ENCODE measurements at regions not wholly inside any gene's neighbourhood (a gene's known extent, or its start where the extent isn't known, plus 50 kb on each side); places are given as distances from the start of the nearest gene placed in this dataset.
A peak's percentile ranks its signal among the peaks of the same experiment; 100 is the strongest.

DNA sequence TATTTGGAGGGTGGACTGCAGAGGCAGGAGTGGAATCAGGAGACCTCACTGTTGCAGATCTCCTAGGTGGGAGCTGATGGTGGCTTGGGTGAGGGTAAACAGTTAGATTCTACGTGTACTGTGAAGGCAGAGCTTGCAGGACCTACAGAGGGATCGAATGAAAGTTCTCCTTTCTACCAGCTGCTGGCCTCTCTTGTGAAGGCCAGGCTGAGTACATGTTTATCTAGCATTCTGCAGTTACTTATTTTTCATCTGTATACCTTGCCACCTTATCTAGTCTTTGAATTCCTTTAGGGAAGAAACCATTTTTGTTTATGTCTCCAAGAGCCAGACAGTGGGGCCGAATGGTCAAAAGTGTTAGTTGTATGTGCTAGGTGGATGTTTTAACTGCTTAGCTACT is 57.6 kb downstream of the PTTG1 start:
- DNase-seq (no peak), ATAC-seq (no peak)
- TF ChIP-seq, protein P1, sequence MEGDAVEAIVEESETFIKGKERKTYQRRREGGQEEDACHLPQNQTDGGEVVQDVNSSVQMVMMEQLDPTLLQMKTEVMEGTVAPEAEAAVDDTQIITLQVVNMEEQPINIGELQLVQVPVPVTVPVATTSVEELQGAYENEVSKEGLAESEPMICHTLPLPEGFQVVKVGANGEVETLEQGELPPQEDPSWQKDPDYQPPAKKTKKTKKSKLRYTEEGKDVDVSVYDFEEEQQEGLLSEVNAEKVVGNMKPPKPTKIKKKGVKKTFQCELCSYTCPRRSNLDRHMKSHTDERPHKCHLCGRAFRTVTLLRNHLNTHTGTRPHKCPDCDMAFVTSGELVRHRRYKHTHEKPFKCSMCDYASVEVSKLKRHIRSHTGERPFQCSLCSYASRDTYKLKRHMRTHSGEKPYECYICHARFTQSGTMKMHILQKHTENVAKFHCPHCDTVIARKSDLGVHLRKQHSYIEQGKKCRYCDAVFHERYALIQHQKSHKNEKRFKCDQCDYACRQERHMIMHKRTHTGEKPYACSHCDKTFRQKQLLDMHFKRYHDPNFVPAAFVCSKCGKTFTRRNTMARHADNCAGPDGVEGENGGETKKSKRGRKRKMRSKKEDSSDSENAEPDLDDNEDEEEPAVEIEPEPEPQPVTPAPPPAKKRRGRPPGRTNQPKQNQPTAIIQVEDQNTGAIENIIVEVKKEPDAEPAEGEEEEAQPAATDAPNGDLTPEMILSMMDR (IDR thresholded peaks at IDR 0.05) = no peak
- intact Hi-C loops (cut with DNase I, micrococcal nuclease) = no loop called here
- Histone ChIP-seq H3K4me3 (no peak overlapping the region), H3K9me3 (no peaks in the 10 kb centered on the region), H3K4me1 (ENCODE audit: low read depth) (peaks cover 9% of the 10 kb centered on the region), H3K36me3 (ENCODE audit: low read depth) (no peaks in the 10 kb centered on the region)

DNA sequence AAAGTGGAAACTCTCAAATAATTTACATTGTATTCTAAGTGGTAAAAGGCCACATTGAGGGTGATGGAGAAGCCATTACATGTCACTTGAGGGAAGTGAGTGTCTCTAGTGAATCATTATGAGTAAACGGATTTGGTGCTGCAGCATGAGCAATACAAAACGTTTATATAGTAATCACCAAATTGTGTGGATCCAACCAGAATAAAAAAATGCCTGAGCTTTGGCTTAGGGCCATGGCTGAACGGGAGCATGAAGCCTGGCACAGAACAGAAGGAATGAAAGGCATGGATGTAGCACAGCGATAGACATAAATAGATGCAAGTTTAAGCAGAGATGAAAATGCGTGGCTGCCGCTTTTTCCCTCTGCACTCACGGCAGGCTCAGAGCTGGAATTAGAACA is 58.3 kb downstream of the PTTG1 start:
- no peak for ATAC-seq
- TF ChIP-seq, protein P1 (IDR thresholded peaks at IDR 0.05) = no peak

DNA sequence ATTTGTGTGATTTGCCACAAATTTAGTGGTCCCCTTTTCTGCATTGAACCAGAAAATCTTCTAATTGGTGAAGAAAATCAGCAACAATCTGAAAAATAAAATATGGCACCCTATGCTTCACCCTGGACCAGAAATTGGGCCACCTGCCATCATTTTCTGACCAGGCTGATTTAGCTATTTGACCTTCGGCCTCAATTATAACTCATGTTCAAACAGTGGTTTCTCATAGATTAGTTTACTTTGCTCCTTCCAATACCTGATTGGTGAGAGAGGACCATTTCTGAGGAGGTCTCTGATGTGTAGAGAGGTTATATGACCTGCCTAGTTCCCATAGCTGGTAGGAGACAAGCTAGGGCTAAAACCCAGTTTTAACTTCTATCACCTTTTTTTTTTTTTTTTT is 59.0 kb downstream of the PTTG1 start:
- H3K36me3 ChIP-seq (ENCODE audit: low read depth) = no peaks in the 10 kb centered on the region
- TF ChIP-seq, protein P1 (IDR thresholded peaks at IDR 0.05) = no peak
- peaks cover 9% of the 10 kb centered on the region for H3K4me1 ChIP-seq (ENCODE audit: low read depth)
- DNase-seq = no peak
- peak; percentile 50 for ATAC-seq
- H3K4me3 ChIP-seq = no peak overlapping the region
- intact Hi-C loops (cut with DNase I, micrococcal nuclease) = no loop called here
- H3K9me3 ChIP-seq = no peaks in the 10 kb centered on the region

More for the DNA sequence above, 58.3 kb downstream of the PTTG1 start:
- no peaks in the 10 kb centered on the region for H3K9me3 ChIP-seq
- no peaks in the 10 kb centered on the region for H3K36me3 ChIP-seq (ENCODE audit: low read depth)
- H3K4me1 ChIP-seq (ENCODE audit: low read depth) = peaks cover 9% of the 10 kb centered on the region
- no peak for DNase-seq
- H3K4me3 ChIP-seq = no peak overlapping the region
- intact Hi-C loops (cut with DNase I, micrococcal nuclease) = no loop called here

DNA sequence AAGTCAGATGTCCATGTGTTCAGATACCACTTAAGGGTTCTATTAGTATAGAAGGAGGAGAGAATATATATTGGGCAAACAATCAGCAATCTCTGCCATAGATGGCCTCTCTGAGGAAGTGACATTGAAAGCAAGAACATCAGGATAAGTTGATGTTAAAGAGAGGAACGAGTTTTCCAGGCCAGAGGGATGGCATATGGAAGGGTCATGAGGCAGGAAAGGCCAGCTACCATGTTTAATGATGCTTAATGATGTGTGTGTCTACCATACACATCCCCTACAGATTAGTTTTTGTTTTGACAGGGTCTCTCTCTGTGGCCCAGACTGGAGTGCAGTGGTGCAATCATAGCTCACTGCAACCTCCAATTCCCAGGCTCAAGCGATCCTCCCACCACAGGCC is 63.0 kb downstream of the PTTG1 start:
- ATAC-seq = no peak
- no peak for DNase-seq
- peaks cover 9% of the 10 kb centered on the region for H3K4me1 ChIP-seq (ENCODE audit: low read depth)
- H3K36me3 ChIP-seq (ENCODE audit: low read depth) = no peaks in the 10 kb centered on the region
- intact Hi-C loops (cut with DNase I, micrococcal nuclease) = no loop called here
- TF ChIP-seq, protein P1 (IDR thresholded peaks at IDR 0.05) = no peak
- H3K9me3 ChIP-seq = no peaks in the 10 kb centered on the region
- no peak overlapping the region for H3K4me3 ChIP-seq

DNA sequence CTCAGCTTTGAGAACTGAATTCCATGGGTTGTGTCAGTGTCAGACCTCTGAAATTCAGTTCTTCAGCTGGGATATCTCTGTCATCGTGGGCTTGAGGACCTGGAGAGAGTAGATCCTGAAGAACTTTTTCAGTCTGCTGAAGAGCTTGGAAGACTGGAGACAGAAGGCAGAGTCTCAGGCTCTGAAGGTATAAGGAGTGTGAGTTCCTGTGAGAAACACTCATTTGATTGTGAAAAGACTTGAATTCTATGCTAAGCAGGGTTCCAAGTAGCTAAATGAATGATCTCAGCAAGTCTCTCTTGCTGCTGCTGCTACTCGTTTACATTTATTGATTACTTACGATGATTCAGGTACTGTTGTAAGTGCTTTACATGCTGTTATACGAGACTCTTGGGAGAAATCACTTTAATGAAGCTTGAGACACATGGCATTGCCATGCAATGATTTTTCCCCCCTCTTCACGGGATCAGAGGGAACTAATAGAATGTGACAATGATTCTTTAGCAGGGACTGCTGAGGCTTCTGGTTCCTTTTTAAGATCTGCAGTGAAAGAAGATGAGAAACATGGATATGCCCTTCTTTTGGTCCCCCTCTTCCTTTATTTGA is 63.8 kb downstream of the PTTG1 start:
- intact Hi-C loops (cut with DNase I, micrococcal nuclease) = no loop called here
- DNase-seq = no peak
- TF ChIP-seq, protein P1 (IDR thresholded peaks at IDR 0.05) = no peak
- no peaks in the 10 kb centered on the region for H3K36me3 ChIP-seq (ENCODE audit: low read depth)
- no peaks in the 10 kb centered on the region for H3K9me3 ChIP-seq
- H3K4me1 ChIP-seq (ENCODE audit: low read depth) = peaks cover 7% of the 10 kb centered on the region
- ATAC-seq = no peak
- no peak overlapping the region for H3K4me3 ChIP-seq

DNA sequence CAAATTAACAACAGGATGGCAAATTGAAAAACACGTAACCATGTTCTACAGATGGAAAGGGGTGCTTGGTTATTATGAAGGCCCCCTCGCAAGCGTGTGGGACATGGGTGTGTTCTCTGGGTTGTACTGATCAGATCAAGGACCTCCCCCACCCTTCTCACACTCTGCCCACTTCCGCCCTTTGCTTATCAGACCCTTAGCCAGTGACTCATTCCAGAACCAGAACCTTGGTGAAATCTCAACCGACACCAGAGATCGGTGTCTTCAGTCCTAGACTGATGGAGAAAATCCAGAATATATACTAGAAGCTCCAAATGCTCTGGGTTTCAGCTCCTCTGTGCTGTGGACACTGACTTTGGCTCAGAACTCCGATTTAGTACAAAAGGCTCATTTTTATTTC is 64.9 kb downstream of the PTTG1 start:
- Histone ChIP-seq H3K4me1 (ENCODE audit: low read depth) (no peaks in the 10 kb centered on the region), H3K9me3 (no peaks in the 10 kb centered on the region), H3K4me3 (no peak overlapping the region), H3K36me3 (ENCODE audit: low read depth) (no peaks in the 10 kb centered on the region)
- DNase-seq (no peak), ATAC-seq (peak; percentile 67)
- TF ChIP-seq, protein P1 (IDR thresholded peaks at IDR 0.05) = no peak
- intact Hi-C loops (cut with DNase I, micrococcal nuclease) = no loop called here
